Suprapubic skin (tissue), 4 donors: ENCODE measurements at regions not wholly inside any gene's neighbourhood (a gene's known extent, or its start where the extent isn't known, plus 50 kb on each side); places are given as distances from the start of the nearest gene placed in this dataset.

Experiments used
- DNase-seq, 2 donors: peaks; one replicate each; pipeline ENCODE4 v3.0.0-alpha.2; 2019; ENCODE audit warnings: low spot score in 2 of 2
- H3K27ac ChIP-seq: fragments of 200-600 bp; sonication (generic); one replicate; pipeline ENCODE4 v1.5.1; 2019
- H3K27me3 ChIP-seq: fragments of 200-600 bp; sonication (generic); one replicate; pipeline ENCODE4 v1.5.1; 2019
- H3K36me3 ChIP-seq: fragments of 200-600 bp; sonication (generic); one replicate; pipeline ENCODE4 v1.5.1; 2019
- H3K4me1 ChIP-seq: fragments of 200-600 bp; sonication (generic); one replicate; pipeline ENCODE4 v1.5.1; 2019
- H3K4me3 ChIP-seq: fragments of 200-600 bp; sonication (generic); one replicate; pipeline ENCODE4 v1.5.1; 2019; ENCODE audit warnings: mild to moderate bottlenecking
- H3K9me3 ChIP-seq: fragments of 200-600 bp; sonication (generic); one replicate; pipeline ENCODE4 v1.5.1; 2019
- EP300 ChIP-seq: sonication (generic); formaldehyde crosslinking; IDR thresholded peaks from one replicate; pipeline ENCODE4 v1.6.1; 2017; ENCODE audit warnings: antibody characterized with exemption
- POLR2A ChIP-seq, 2 donors: fragments of 450-650 bp; IDR thresholded peaks; one replicate each; pipeline ENCODE4 v1.6.1; 2017; ENCODE audit warnings: antibody characterized with exemption in 2 of 2, mild to moderate bottlenecking in 2 of 2, moderate library complexity in 2 of 2
- POLR2AphosphoS5 ChIP-seq, 3 donors: sonication (generic); formaldehyde crosslinking; IDR thresholded peaks; one replicate each; pipeline ENCODE4 v1.6.1; 2017; ENCODE audit warnings: antibody characterized with exemption in 3 of 3
- WGBS: methylation state at CpG from one replicate; pipeline ENCODE4 v1.1.5; 2018; 5-methylcytosine and 5-hydroxymethylcytosine counted together
- TF ChIP-seq, protein P1 (sequence below), 2 donors: fragments of 200-600 bp in 1 of 2; fragments of 450-650 bp in 1 of 2; sonication (generic) in 1 of 2; IDR thresholded peaks; one replicate each; pipeline ENCODE4 v1.5.1; 2016 to 2019; ENCODE audit warnings: antibody characterized with exemption in 2 of 2, mild to moderate bottlenecking in 1 of 2, moderate library complexity in 1 of 2

DNA sequence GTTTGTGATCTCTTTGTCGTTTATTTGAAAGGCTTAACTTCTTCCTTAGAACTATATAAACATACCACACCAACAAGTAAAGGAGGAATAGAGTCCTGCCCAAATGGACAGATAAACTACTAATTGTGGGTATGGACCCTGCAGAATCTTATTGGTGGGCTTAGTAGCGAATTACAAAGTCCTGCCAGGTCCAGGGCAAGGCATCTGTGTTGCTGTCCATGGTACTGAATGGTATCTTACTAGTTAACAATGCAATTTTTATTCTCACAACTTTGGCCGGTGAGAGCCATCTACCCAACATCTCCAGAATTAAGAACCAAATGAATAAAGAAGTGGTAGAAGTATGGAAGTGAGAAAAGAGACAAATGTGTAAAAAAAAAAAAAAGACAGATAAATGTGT, 1782.4 kb upstream of the WWC1 start:
- no peaks in the 10 kb centered on the region for H3K36me3 ChIP-seq
- no peak overlapping the region for H3K4me3 ChIP-seq
- no peaks in the 10 kb centered on the region for H3K4me1 ChIP-seq
- DNase-seq = no peak
- H3K27me3 ChIP-seq = no peaks in the 10 kb centered on the region
- H3K9me3 ChIP-seq = no peaks in the 10 kb centered on the region
- TF ChIP-seq POLR2AphosphoS5 (IDR thresholded peaks at IDR 0.05) = no peak
- TF ChIP-seq POLR2A (IDR thresholded peaks at IDR 0.05) = no peak
- TF ChIP-seq, protein P1, sequence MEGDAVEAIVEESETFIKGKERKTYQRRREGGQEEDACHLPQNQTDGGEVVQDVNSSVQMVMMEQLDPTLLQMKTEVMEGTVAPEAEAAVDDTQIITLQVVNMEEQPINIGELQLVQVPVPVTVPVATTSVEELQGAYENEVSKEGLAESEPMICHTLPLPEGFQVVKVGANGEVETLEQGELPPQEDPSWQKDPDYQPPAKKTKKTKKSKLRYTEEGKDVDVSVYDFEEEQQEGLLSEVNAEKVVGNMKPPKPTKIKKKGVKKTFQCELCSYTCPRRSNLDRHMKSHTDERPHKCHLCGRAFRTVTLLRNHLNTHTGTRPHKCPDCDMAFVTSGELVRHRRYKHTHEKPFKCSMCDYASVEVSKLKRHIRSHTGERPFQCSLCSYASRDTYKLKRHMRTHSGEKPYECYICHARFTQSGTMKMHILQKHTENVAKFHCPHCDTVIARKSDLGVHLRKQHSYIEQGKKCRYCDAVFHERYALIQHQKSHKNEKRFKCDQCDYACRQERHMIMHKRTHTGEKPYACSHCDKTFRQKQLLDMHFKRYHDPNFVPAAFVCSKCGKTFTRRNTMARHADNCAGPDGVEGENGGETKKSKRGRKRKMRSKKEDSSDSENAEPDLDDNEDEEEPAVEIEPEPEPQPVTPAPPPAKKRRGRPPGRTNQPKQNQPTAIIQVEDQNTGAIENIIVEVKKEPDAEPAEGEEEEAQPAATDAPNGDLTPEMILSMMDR (IDR thresholded peaks at IDR 0.05) = no peak
- no peak for TF ChIP-seq EP300
- 59% methylated on average over 3 of the region's 3 CpGs for WGBS
- H3K27ac ChIP-seq = no peak overlapping the region

DNA sequence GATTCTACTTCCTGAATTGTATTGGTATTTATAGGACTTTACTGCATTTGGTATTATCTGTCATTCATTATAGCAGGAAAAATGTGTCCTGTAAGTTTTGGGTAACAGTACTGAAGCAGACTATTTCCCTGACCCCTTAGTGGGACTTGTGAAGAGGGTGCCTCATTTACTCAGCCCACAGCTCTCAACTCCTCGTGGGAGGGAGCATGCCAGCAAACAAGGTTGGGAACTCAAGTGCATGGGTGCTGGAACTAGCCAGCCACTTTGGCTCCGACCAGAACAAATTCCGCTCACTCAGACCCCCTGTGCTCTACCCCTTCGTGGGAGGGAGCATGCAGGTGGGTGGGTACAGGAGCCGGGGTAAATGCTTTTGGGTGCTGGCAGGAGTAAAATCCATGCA, 1773.5 kb upstream of the WWC1 start:
- no peak for TF ChIP-seq EP300
- TF ChIP-seq, protein P1 (IDR thresholded peaks at IDR 0.05) = no peak
- no peak for TF ChIP-seq POLR2A (IDR thresholded peaks at IDR 0.05)
- no peak for TF ChIP-seq POLR2AphosphoS5 (IDR thresholded peaks at IDR 0.05)
- H3K27ac ChIP-seq = no peak overlapping the region
- DNase-seq = no peak
- no peaks in the 10 kb centered on the region for H3K4me1 ChIP-seq
- H3K9me3 ChIP-seq = no peaks in the 10 kb centered on the region
- no peaks in the 10 kb centered on the region for H3K27me3 ChIP-seq
- WGBS = 81% methylated on average over 5 of the region's 5 CpGs
- H3K4me3 ChIP-seq = no peak overlapping the region
- H3K36me3 ChIP-seq = no peaks in the 10 kb centered on the region

- no peak for DNase-seq
Observed at GRCh38 chr5:166523206-166523605, 1768.2 kb upstream of the WWC1 start.

DNA sequence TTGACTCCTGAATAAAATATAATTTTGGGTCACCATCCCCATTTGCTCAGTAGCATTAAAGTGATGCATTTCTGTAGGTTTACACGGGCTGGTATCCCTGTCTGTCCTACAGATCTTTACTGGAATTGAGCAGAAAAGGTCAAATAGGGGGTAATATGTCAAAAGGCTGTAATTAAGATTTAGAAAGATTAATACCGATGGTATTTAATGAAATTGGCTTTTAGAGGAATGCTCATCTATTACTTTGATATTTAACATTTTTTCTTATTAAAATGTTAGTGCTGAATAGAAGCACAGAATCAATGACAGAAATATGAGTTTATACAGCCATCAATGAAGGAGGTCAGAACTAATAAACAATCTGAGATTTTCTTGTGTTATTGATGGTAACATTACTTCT, 1762.2 kb upstream of the WWC1 start:
- Histone ChIP-seq H3K4me1 (no peaks in the 10 kb centered on the region), H3K4me3 (no peak overlapping the region), H3K27ac (no peak overlapping the region), H3K36me3 (no peaks in the 10 kb centered on the region), H3K9me3 (no peaks in the 10 kb centered on the region), H3K27me3 (no peaks in the 10 kb centered on the region)
- TF ChIP-seq POLR2AphosphoS5 (IDR thresholded peaks at IDR 0.05) (no peak), EP300 (no peak), POLR2A (IDR thresholded peaks at IDR 0.05) (no peak)
- TF ChIP-seq, protein P1 (IDR thresholded peaks at IDR 0.05) = no peak
- no peak for DNase-seq
- WGBS = 16% methylated on average over 2 of the region's 2 CpGs

More at GRCh38 chr5:166523206-166523605, 1768.2 kb upstream of the WWC1 start:
- H3K27ac ChIP-seq = no peak overlapping the region
- WGBS = 79% methylated on average over 2 of the region's 2 CpGs
- no peaks in the 10 kb centered on the region for H3K36me3 ChIP-seq
- no peaks in the 10 kb centered on the region for H3K4me1 ChIP-seq
- no peaks in the 10 kb centered on the region for H3K9me3 ChIP-seq
- no peaks in the 10 kb centered on the region for H3K27me3 ChIP-seq
- TF ChIP-seq POLR2A (IDR thresholded peaks at IDR 0.05) = no peak
- no peak for TF ChIP-seq EP300
- TF ChIP-seq POLR2AphosphoS5 (IDR thresholded peaks at IDR 0.05) = no peak
- TF ChIP-seq, protein P1 (IDR thresholded peaks at IDR 0.05) = no peak
- H3K4me3 ChIP-seq = no peak overlapping the region

DNA sequence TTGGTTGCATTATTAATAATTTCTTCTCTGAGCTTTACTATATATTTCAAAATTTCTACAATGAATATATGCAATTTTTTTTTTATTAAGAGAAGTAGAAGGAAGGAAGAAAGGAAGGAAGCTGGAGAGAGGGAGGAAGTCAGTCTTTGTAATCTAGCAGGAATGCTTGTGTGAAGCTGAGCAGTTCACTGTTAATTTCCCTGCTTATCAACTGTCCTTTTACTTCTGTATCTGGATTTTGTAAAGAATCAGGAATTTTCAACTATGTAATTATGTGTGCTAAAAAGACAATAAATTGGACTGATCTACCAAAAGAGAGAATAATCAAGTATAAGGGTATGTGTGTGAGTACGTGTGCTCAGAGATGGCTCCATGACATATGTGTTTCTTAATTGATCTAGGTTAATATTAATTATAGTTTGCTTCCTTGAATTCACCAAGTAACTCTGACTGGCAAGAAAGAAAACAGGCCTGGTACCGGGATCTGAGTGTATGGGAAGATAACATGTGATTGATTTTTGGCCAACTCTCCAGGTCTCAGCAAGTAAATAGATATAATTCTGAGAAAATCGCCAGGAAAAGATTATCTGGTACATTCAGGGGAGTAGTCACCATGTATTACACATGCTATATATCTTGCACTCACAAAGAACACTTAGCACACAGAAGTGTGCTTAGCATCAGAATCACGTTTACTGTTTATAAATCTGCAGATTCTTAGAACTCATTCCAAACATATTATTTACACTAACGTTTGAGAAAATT, 1758.8 kb upstream of the WWC1 start:
- Histone ChIP-seq H3K4me3 (no peak overlapping the region), H3K27me3 (no peaks in the 10 kb centered on the region), H3K27ac (no peak overlapping the region), H3K4me1 (no peaks in the 10 kb centered on the region), H3K36me3 (no peaks in the 10 kb centered on the region), H3K9me3 (no peaks in the 10 kb centered on the region)
- no peak for DNase-seq
- WGBS = 55% methylated on average over 5 of the region's 5 CpGs
- TF ChIP-seq, protein P1 (IDR thresholded peaks at IDR 0.05) = no peak
- TF ChIP-seq EP300 (no peak), POLR2A (IDR thresholded peaks at IDR 0.05) (no peak), POLR2AphosphoS5 (IDR thresholded peaks at IDR 0.05) (no peak)
